Prostate gland (tissue), 2 donors: ENCODE measurements at regions not wholly inside any gene's neighbourhood (a gene's known extent, or its start where the extent isn't known, plus 50 kb on each side); places are given as distances from the start of the nearest gene placed in this dataset.

Experiments
- DNase-seq: peaks from one replicate; pipeline ENCODE4 v3.0.0-alpha.2; 2019; ENCODE audit warnings: low spot score
- H3K27ac ChIP-seq, 2 donors: fragments of 200-600 bp; sonication (generic); 2 replicates each; pipeline ENCODE4 v1.5.1; 2017 to 2019
- H3K27me3 ChIP-seq: fragments of 200-600 bp; sonication (generic); replicated peaks from 2 replicates; pipeline ENCODE4 v1.5.1; 2019; ENCODE audit not compliant: insufficient read depth
- H3K36me3 ChIP-seq, 2 donors: fragments of 200-600 bp; sonication (generic); 1 replicate in 1 of 2; 2 replicates in 1 of 2; pipeline versions ENCODE4 v1.5.1 to v1.8.1; 2017 to 2019
- H3K4me1 ChIP-seq: fragments of 200-600 bp; sonication (generic); replicated peaks from 2 replicates; pipeline ENCODE4 v1.5.1; 2019
- H3K4me3 ChIP-seq, 2 donors: fragments of 200-600 bp; sonication (generic); 2 replicates each; pipeline ENCODE4 v1.5.1; 2017 to 2019
- H3K9me3 ChIP-seq: fragments of 200-600 bp; sonication (generic); 2 replicates; pipeline ENCODE4 v1.5.1; 2017
- CTCF ChIP-seq, 4 experiments: fragments of 200-600 bp in 2 of 4; fragments of 450-650 bp in 2 of 4; sonication (generic) in 2 of 4; IDR thresholded peaks; 1 replicate in 3 of 4; 2 replicates in 1 of 4; pipeline ENCODE4 v1.5.1; 2016 to 2019; ENCODE audit warnings: antibody characterized with exemption in 4 of 4, mild to moderate bottlenecking in 2 of 4, moderate library complexity in 2 of 4
- POLR2A ChIP-seq: fragments of 450-650 bp; IDR thresholded peaks from one replicate; pipeline ENCODE4 v1.6.1; 2016; ENCODE audit warnings: antibody characterized with exemption, mild to moderate bottlenecking
- POLR2AphosphoS5 ChIP-seq: sonication (generic); formaldehyde crosslinking; IDR thresholded peaks from one replicate; pipeline ENCODE4 v1.6.1; 2017; ENCODE audit warnings: antibody characterized with exemption
- WGBS: methylation state at CpG from one replicate; pipeline ENCODE4 v1.1.5; 2018; 5-methylcytosine and 5-hydroxymethylcytosine counted together
- intact Hi-C: fragments of 100-400 bp; cut with DNase I; formaldehyde crosslinking; loops from one replicate; pipeline ENCODE4 v1.14.2; 2022

- Histone ChIP-seq H3K4me3 (no peak overlapping the region), H3K36me3 (no peaks in the 10 kb centered on the region), H3K27me3 (no peaks in the 10 kb centered on the region), H3K27ac (no peak overlapping the region), H3K9me3 (no peaks in the 10 kb centered on the region), H3K4me1 (no peaks in the 10 kb centered on the region)
- intact Hi-C loops, result no loop called here
- TF ChIP-seq POLR2AphosphoS5 (no peak), POLR2A (no peak), CTCF (IDR thresholded peaks at IDR 0.05) (no peak)
- 92% methylated on average over 2 of the region's 2 CpGs for WGBS
- DNase-seq, result no peak
Observed at GRCh38 chr18:39749154-39749553, 2183.6 kb upstream of the CELF4 start.

GRCh38 chr18:39748727-39749126 is 2183.1 kb upstream of the CELF4 start:
- WGBS, result 91% methylated on average over 2 of the region's 2 CpGs
- no peaks in the 10 kb centered on the region for H3K27me3 ChIP-seq
- no peaks in the 10 kb centered on the region for H3K36me3 ChIP-seq
- TF ChIP-seq CTCF (IDR thresholded peaks at IDR 0.05) (no peak), POLR2AphosphoS5 (no peak), POLR2A (no peak)
- no peak overlapping the region for H3K4me3 ChIP-seq
- no peaks in the 10 kb centered on the region for H3K4me1 ChIP-seq
- no peak for DNase-seq
- intact Hi-C loops, result no loop called here
- H3K27ac ChIP-seq, result no peak overlapping the region
- H3K9me3 ChIP-seq, result no peaks in the 10 kb centered on the region

- intact Hi-C loops, result no loop called here
- 58% methylated on average over 4 of the region's 4 CpGs for WGBS
- no peaks in the 10 kb centered on the region for H3K4me1 ChIP-seq
- no peak overlapping the region for H3K27ac ChIP-seq
- no peak overlapping the region for H3K4me3 ChIP-seq
- TF ChIP-seq CTCF (IDR thresholded peaks at IDR 0.05) (no peak), POLR2AphosphoS5 (no peak), POLR2A (no peak)
- no peaks in the 10 kb centered on the region for H3K36me3 ChIP-seq
- no peaks in the 10 kb centered on the region for H3K27me3 ChIP-seq
- no peaks in the 10 kb centered on the region for H3K9me3 ChIP-seq
- no peak for DNase-seq
Observed at GRCh38 chr18:39746201-39746600, 2180.6 kb upstream of the CELF4 start.

DNA sequence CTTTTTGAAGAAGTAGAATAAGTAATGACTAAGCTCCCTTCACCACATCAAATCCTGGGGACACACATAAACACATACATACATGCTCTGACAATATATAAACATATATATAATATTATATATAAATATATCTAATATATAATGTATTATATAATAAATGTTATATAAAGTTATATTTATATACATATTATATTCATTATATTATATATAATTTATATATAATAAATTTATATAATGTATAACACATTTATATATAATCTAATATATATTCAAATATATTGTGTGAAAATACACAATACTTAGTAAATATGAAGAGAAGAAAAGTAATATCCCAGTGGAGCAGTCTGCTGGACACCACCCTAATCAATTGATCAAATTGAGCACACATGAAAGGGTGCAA is 2177.9 kb upstream of the CELF4 start:
- Histone ChIP-seq H3K4me1 (no peaks in the 10 kb centered on the region), H3K36me3 (no peaks in the 10 kb centered on the region), H3K4me3 (no peak overlapping the region), H3K27me3 (no peaks in the 10 kb centered on the region), H3K9me3 (no peaks in the 10 kb centered on the region), H3K27ac (no peak overlapping the region)
- TF ChIP-seq POLR2A (no peak), POLR2AphosphoS5 (no peak), CTCF (IDR thresholded peaks at IDR 0.05) (no peak)
- intact Hi-C loops, result no loop called here
- DNase-seq, result no peak

DNA sequence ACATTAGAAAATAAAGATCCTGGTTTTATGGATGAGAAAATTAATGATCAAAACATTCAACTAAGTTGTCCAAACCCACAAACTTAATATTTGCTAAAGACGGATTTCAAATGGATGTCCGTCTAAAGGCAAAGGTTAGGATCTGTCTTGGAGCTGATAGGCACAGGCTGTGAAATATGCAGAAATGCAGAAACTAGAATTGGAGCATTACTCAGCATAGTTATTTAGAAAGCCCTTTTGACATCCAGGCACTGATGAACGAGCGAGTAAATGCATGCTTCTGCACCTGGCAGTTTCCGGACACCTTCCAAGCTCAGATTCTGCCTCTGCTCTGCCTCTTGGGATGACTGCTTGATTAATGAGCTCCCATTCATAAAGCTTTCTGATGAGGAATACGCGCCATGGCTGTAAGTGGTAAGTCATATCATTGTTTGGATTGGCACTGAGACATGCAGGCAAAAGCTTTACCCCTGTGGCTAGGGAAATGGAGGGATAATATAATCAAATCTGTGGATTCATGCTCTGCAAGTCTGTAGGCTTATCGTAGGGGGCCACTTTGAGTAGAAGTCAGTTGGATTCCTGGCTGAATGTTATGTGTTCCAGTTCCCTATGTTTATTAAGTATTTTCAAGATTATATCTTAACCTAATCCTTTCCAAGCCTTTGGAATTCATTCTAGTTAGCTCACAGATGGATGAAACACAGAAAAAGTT is 2176.3 kb upstream of the CELF4 start:
- Histone ChIP-seq H3K27ac (no peak overlapping the region), H3K36me3 (no peaks in the 10 kb centered on the region), H3K9me3 (no peaks in the 10 kb centered on the region), H3K4me3 (no peak overlapping the region), H3K4me1 (no peaks in the 10 kb centered on the region), H3K27me3 (no peaks in the 10 kb centered on the region)
- WGBS, result 22% methylated on average over 8 of the region's 8 CpGs
- TF ChIP-seq CTCF (IDR thresholded peaks at IDR 0.05), result no peak
- no peak for TF ChIP-seq POLR2A
- no peak for TF ChIP-seq POLR2AphosphoS5
- DNase-seq, result no peak
- intact Hi-C loops, result no loop called here
